GM18520 (cell line): ENCODE measurements at regions not wholly inside any gene's neighbourhood (a gene's known extent, or its start where the extent isn't known, plus 50 kb on each side); places are given as distances from the start of the nearest gene placed in this dataset.
"Not testable (repeated sequence)": the region's sequence is repeated elsewhere in the genome, so short reads cannot be mapped to it uniquely, and the experiment has no call there.

Source experiments
- ATAC-seq: cut with Tn5 transposase; IDR thresholded peaks from one replicate; pipeline ENCODE4 v1.9.1; 2021; ENCODE audit not compliant: unreplicated experiment

DNA sequence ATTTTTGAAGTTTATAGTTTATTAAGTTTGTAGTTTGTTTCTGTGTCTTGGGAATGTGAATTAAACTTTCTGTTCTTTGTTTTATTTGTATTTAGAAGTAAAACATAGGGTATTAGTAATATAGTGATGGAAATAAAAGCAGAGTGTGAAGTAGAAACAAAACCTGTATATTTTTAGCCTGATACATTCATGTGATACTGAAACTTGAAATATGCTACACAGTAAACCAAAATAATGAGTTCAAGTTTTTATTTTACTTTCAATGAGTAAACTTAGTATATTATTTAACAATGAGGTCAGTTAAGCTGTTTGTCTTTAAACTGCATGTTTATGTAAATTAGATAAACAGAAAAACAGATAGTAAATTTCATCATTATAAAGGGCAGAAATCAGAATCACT, 1592.6 kb downstream of the GRIK2 start:
- peak; percentile 88 for ATAC-seq

DNA sequence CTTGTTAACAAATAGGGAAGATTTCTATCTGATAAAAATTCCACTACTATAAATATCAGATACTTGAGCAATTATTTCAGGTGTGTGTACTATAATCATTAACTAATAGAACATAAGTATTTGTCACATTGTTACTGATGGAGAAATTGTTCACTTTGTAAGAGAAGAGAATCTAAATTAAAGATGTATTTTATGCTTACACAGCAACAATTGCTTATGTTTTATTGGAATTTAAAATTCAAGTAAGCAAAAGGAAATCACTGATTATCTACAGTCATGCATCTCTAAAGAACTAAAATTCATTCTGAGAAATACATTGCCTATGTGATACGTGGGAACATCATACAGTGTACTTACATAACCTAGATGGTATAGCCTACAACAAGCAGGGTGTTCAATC, 1590.8 kb downstream of the GRIK2 start:
- no peak for ATAC-seq

DNA sequence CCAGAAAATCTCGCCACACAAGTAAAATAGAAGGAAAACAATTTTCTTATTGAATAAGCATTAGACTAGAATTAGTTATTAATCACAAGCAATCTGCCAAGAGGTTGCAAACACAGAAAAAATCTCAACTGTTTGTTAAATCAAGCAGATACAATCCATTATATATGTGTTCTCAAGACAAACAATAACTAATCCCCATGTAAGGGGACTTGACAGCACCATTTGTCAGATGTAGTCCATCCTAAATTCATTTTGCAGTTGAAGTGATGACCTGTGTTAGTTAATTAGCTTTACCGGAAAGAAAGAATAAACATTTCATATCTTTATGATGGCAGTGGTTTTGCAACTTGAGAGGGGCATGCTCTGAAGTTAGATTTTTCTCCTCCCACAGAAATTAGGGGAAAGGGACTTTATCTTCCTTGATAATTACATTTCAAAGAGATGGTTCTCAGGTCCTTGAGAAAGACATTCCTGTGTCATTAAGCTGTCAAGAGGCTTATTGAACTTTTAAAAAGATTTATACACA, 1588.0 kb downstream of the GRIK2 start:
- no peak for ATAC-seq

DNA sequence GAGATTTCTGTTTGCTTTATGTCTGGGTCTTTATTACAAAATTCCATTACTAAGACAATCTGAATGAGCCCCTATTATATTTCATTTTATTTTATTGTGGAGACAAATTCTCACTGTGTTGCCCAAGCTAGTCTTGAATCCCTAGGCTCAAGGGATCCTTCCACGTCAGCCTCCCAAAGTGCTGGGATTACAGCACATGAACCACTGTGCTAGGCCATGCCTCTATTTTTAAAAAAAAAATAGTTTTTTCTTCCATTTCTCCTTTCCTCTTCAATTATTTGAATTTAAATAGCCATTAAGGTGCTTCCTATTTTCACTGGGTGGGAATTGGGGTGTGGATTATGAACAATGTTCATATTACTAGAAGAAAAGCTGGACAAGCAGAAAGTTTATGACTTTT, 1587.4 kb downstream of the GRIK2 start:
- ATAC-seq, result no peak

DNA sequence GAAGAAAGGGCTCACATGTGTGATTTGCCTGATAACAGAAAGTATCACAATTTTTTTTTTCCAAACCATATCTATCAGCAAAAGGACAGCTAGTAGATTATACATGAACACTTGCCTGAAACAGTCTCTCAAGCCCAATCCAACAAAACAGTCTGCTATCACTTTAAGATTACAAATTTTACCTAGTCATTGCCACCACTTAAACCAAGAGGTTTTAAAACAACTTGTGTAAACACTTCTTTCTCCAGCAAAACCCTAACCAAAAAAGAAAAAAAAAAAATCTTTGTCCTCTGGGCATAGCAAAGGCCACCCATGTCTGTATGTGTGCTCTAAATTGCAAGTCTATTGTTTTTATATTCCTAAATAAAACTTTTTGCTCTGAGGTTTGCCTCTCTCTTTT, 1568.4 kb downstream of the GRIK2 start:
- no peak for ATAC-seq

DNA sequence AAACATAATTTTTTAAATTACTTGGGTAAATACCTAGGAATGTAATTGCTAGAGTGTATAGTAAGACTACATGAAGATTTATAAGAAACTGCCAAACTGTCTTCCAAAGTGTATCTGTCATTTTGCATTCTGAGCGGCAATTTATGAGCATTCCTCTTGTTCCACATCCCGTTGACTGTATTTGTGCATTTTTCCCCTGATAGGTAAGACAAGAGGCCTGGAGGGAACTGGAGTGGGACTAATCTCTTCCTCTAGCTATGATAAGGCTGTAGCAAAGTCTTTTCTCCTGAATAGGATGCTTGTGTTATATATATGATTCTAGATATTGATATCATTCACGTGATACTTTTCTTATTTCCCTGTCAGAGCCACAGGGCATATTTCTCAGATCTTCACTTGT, 1557.5 kb downstream of the GRIK2 start:
- no peak for ATAC-seq

DNA sequence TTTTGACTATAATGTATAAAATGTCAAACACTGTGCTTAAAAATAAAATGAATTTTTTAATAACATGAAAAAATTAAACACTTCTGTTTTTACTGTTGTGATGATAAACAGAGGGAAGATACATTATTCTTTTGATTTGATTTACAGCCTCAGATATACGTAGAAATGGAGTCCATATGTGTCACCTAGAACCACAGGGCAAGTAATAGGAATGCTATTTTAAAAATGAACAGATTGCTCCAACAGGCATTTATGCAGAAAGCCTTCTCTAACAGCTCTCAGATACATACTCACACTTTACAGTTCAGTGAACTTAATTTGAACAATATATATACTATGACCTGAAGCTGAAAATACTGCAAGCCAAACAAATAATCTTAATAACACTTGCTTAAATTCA, 1551.0 kb downstream of the GRIK2 start:
- no peak for ATAC-seq

DNA sequence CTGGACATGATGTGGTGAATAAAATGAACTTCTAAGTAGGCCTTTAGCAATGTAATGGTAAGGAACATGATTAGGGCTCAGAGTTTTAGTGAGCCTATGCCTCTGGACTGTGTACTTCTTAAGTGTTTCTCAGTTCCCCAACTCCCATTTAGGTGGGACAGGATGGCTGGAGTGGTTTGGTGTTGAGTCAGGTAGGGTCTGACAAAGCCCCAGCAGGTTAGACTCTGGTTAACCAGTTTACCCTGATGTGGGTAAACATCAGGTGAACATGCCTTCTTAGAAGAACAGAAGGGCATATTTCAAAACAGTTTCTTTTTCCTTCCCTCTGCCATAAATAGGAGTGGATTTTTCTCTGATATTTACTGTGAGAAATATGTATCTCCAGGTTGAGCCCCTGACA, 1548.7 kb downstream of the GRIK2 start:
- ATAC-seq, result no peak

DNA sequence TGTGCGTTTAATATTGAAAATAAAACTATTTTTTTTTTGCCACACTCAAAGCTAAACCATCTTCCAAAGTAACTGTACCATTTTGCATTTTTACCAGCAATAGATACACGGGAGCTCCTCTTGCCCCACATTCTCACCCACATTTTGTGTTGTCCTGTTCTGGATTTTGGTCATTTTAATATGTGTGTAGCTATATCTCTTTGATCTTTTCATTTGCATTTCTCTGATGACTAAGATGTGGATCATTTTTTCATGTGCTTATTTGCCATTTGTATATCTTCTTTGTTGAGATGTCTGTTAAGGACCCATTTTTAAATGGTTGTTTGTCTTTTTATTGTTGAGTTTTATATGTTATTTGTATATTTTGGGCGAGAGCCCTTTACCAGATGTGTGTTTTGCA, 1543.5 kb downstream of the GRIK2 start:
- ATAC-seq, result no peak

DNA sequence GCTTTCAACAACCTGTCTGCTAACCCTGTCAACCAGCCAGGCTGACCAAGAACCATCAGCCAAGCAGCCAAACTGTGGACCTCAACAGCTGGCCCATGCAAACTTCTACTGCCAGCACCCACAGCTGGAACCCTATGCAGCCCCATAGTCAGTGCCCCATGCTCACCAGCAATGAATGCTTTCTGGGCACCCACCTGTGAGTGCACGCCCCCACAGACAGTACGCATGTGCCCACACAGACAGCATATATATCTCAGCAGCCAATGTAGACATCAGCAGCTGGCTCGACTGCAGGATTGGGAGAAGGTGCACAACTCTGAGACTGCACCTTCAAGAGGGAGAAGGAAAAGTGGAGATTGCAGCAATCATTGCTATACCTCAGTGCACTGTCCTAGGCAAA, 1534.6 kb downstream of the GRIK2 start:
- ATAC-seq, result no peak

DNA sequence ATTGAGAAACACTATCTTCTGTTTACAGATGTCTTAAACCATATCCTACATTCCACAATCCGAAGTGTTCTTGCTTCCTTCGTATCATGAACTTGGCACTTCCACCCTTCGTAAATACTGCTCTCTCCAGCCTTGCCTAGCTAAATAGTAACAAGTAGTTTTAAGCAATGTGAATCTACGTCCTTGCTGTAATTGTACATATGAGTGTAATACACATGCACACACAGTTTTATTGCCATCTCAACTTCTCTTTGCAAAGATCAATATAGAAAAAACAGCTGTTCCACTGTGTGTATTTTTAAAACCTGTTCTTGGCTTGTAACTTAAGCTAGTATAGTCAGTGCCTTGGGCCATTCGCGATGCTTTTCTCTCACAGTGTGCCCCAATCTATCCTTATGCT, 1524.7 kb downstream of the GRIK2 start:
- no peak for ATAC-seq

DNA sequence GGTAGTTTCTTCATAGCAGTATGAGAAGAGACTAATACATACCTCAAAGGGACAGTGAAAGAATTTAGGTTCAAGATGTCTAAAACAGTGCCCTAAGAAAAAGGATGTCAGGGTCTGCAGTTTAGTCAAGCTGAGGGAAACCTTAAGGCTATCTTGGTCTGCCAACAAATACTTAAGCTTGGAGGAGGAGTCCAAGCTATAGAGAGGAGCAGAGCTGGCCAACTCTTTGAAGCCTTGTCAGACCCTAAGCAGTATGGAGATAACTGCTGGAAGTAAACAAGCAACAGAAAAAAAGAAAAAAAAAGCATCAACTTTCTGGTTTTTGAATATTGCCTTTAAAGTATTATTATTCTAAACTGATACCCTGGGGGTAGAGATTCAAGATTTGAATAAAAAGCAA, 1518.1 kb downstream of the GRIK2 start:
- no peak for ATAC-seq

DNA sequence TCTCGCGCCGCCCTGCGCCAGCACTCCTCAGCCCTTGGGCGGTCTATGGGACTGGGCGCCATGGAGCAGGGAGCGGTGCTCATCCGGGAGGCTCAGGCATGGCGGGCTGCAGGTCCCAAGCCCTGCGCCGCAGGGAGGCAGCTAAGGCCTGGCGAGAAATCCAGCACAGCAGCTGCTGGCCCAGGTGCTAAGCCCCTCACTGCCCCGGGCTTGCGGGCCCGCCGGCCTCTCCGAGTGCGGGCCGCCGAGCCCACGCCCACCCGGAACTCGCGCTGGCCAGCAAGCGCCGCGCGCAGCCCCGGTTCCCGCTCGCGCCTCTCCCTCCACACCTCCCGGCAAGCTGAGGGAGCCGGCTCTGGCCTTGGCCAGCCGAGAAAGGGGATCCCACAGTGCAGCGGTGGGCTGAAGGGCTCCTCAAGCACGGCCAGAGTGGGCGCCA, 1517.2 kb downstream of the GRIK2 start:
- not testable (repeated sequence) for ATAC-seq

DNA sequence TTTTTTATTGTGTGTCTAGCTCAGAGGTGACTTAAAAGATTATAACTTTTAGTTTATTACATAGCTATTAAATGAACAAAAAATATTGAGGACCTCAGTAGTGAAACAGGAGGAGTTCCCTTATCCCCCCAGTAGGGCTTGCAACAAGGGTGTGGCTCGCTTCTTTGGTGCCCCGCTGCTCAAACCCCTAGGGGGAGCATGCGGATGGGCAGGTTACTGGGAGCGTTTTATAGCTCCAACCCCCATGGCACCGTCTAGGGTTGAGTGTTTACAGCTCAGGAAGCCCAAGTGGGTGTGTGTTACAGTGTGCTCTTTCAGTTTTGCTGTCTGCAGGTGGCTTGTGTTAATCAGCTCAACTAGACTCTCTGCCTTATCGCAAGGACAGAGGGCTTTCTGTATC, 1513.7 kb downstream of the GRIK2 start:
- ATAC-seq, result no peak

DNA sequence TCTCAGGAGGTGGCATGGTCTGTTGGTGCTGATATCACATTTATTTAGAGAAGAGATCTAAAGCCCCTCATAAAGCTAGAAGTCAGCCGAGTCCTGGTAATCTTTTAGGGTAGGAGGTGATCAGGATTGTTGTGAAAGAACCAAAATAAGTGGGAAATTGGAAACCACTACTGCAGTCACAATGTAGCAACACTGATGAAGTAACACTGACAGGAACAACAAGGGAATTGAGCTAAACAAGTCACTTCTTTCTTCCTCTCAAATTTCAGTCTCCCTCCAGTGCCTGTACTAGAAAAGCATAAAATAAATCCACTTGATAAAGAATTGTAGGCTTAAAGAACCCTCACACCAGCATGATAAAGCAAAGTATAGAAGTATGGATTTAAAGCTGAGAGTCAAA, 1509.0 kb downstream of the GRIK2 start:
- no peak for ATAC-seq

DNA sequence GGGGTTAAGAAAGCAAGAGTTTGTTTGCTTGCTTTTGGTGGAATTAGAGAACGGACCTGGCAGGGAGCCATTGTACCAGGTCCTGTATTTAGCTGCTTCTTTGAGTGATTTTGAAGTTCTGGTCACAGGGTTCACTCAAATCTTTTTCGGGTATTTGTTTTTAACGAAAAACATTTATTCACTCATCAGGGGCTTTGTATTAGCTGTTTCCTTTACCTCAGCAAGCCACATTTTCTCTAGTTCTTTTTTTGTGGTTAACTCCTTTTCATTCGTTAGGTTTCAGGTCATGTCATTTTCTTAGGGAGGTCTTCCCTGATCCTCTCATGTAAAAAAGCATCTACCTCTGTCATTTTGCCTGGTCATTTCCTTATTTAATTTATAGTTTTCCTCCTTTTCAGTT, 1502.2 kb downstream of the GRIK2 start:
- no peak for ATAC-seq

DNA sequence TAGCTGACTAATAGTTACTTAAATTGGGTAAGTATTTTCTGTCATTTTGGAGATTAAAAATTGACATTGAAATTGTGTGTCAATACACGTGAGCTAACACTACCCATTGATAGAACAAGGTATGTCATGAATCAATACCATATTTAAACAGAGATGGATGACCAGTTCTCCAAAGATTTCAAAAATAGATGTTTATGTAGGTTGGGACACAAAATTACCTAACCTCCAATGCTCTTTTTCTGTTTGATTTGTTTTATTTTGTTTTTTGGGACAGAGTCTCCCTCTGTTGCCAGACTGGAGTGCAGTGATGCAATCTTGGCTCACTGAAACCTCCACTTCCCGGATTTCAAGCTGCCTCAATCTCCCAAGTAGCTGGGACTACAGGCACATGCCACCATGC, 1491.7 kb downstream of the GRIK2 start:
- no peak for ATAC-seq

DNA sequence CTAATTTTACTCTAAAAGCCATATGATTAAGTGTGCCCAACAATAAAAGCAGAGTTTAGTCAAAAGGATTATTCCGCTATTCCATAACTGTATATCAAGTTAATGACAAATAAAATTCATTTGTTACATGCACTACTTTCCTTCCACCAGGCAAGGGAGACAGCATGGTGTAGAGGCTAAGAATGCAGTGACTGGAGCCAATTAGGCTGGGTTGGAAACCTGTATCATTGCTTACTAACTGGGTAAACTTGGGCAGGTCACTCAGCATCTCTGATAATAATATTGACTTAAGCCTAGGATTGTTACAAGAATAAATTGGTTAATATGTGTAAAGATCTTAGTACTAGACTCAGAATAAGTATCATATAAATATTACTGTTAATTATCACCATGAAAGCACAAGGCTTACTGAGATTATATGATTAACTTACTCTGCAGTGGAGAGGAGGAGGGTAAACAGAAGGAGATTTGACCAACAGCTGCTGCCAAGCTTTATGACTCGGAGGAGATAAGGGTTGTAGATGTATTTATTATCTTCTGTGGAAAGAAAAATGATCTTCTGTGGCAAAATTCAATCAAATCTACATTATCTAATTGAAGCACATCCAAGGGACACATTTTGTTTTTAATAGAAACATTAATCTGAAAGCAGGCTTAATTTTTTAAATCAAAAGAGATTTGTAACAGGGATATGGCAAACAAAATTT, 1459.9 kb downstream of the GRIK2 start:
- no peak for ATAC-seq

DNA sequence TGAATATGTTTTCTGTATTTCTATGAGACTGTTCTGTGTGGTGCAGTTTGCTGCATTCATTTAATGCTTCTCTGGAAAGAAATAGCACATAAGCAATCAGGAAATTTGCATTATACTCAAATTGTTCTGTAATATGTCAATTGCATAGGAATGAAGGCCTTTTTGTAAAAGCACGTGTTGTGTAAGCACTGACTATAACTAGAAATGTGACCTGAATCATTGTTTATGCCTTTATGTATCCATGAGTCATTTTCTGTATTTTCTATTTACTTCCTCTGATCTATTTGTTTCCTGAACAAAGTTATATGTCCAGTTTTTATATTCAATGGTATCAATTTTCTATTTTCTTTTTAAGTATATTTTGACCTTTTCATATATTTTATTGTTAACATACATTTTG, 1455.3 kb downstream of the GRIK2 start:
- no peak for ATAC-seq

DNA sequence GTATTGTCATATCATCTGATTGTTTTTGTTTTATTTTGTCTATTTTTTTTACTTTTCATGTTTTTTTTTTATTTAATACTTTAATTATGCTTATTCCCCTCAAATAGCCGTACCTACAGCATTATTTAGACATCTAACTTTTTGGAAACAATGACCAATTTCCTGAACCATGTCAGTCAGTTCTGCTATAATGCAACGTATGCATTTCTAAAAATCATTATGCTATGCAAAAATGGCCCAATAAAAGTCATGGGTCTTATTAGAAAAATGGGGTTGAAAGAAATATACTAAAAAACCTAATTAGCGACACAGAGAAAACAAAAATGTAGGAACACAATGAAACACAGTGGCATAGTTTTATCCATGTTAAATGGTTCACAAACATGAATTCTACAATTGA, 1454.7 kb downstream of the GRIK2 start:
- ATAC-seq, result no peak

DNA sequence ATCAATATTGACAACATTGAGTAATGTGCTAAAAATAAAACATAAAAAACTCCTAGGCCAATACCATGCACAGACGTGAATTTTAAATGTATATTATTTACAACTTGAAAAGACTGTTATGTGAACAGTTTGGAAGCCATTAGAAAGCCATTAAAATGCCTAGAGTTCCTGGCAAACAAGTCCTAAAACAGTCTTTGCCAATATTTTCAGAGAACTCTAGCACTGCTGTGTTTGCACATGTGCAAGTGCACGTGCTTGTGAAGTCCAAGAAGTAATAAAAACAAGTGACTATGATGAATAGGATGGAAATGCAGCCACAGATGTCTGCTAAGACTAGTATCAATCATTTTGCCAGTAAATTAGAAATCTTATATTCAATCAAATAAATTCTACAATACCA, 1447.6 kb downstream of the GRIK2 start:
- ATAC-seq, result no peak

DNA sequence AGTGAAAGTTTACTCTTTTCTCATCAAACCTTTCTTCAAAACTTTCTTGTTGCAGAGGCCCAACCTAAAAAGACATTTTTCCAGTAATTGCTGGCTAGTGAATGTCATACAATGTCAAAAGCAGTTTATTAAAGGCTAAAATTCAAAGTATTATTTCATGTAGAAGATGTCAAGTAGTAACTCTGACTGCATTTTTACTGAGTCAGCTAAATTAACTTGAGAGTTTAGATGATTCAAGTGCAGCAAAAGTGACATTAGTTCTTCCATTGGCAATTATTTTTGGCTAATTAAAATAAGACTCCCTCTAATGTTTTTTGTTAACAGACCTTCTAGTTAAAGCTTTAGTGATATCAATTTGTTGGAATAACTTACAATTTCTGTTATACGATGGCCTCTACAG, 1438.5 kb downstream of the GRIK2 start:
- ATAC-seq, result no peak

DNA sequence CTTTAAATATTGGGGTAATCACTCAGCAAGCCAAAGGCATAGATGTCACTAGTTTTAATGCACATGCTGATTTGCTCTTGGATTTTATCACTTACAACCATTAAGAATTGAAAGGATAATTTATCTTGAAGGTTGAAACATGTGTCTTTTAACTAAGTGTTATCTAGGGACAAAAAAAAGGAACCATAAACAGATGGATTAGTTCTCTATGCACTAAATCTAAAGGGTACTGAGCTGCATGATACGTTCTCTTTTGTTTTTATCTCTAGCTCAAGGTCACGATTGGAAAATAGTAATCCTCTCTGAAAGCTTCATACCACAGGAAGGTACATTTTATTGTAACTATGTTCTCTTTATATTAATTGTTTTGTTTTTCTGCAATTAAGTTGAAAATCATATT, 1426.6 kb downstream of the GRIK2 start:
- no peak for ATAC-seq
